ENCODE measurements at regions not wholly inside any gene's neighbourhood (a gene's known extent, or its start where the extent isn't known, plus 50 kb on each side); places are given as distances from the start of the nearest gene placed in this dataset.

- no peaks in the 10 kb centered on the region for H3K36me3 ChIP-seq
- no peak for ATAC-seq
- no peak overlapping the region for H3K4me3 ChIP-seq
- H3K27me3 ChIP-seq, result no peaks in the 10 kb centered on the region
- no peak overlapping the region for H3K27ac ChIP-seq
- TF ChIP-seq CTCF (IDR thresholded peaks at IDR 0.05), result no peak
- intact Hi-C loops (cut with DNase I), result no loop called here
- peaks cover 5% of the 10 kb centered on the region for H3K4me1 ChIP-seq
- peak; percentile 59 for DNase-seq
- H3K9me3 ChIP-seq, result no peaks in the 10 kb centered on the region
Observed at GRCh38 chr6:170135821-170136471, 154.9 kb downstream of the DLL1 start.

GRCh38 chr6:170135461-170135820 is 155.4 kb downstream of the DLL1 start:
- H3K4me3 ChIP-seq, result no peak overlapping the region
- no peak for TF ChIP-seq CTCF (IDR thresholded peaks at IDR 0.05)
- H3K9me3 ChIP-seq, result no peaks in the 10 kb centered on the region
- intact Hi-C loops (cut with DNase I), result no loop called here
- DNase-seq, result no peak
- H3K4me1 ChIP-seq, result peaks cover 5% of the 10 kb centered on the region
- no peak overlapping the region for H3K27ac ChIP-seq
- H3K27me3 ChIP-seq, result no peaks in the 10 kb centered on the region
- no peaks in the 10 kb centered on the region for H3K36me3 ChIP-seq
- no peak for ATAC-seq

- H3K27me3 ChIP-seq, result no peaks in the 10 kb centered on the region
- intact Hi-C loops (cut with DNase I), result no loop called here
- H3K27ac ChIP-seq, result no peak overlapping the region
- no peak overlapping the region for H3K4me3 ChIP-seq
- no peak for TF ChIP-seq CTCF (IDR thresholded peaks at IDR 0.05)
- H3K9me3 ChIP-seq, result no peaks in the 10 kb centered on the region
- peak; percentile 57 for DNase-seq
- no peak for ATAC-seq
- H3K4me1 ChIP-seq, result peaks cover 7% of the 10 kb centered on the region
- H3K36me3 ChIP-seq, result no peaks in the 10 kb centered on the region
Observed at GRCh38 chr6:170134471-170135440, 156.1 kb downstream of the DLL1 start.

DNA sequence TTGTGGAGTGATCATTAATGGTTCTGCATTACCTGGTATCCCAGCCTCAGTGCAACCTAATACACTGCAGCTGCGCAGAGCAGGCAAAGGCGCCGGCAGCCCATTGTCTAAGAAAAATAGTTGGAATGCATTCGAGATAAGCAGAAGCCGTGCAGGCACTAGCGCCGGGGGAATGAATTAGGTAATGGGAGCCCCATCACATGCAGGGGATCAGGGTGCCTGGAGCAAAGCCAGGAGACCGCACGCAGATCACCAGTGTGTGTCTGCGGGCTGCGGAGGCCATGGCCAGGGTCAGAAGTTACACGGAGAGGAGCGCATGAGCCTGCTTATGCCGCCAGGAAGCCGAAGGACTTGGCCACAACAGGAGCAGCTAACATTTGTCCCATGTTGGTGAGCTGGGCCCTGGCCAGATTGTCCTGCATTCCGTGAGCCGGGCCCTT is 156.8 kb downstream of the DLL1 start:
- DNase-seq (no peak), ATAC-seq (no peak)
- H3K4me1 ChIP-seq, result peaks cover 14% of the 10 kb centered on the region
- intact Hi-C loops (cut with DNase I), result no loop called here
- no peak overlapping the region for H3K27ac ChIP-seq
- no peaks in the 10 kb centered on the region for H3K27me3 ChIP-seq
- H3K36me3 ChIP-seq, result no peaks in the 10 kb centered on the region
- H3K4me3 ChIP-seq, result no peak overlapping the region
- no peak for TF ChIP-seq CTCF (IDR thresholded peaks at IDR 0.05)
- no peaks in the 10 kb centered on the region for H3K9me3 ChIP-seq

GRCh38 chr6:170132561-170132991 is 158.3 kb downstream of the DLL1 start:
- ATAC-seq, result no peak
- no peaks in the 10 kb centered on the region for H3K27me3 ChIP-seq
- intact Hi-C loops (cut with DNase I), result no loop called here
- no peaks in the 10 kb centered on the region for H3K36me3 ChIP-seq
- TF ChIP-seq CTCF (IDR thresholded peaks at IDR 0.05), result no peak
- no peak overlapping the region for H3K4me3 ChIP-seq
- H3K27ac ChIP-seq, result no peak overlapping the region
- no peak for DNase-seq
- no peaks in the 10 kb centered on the region for H3K9me3 ChIP-seq
- peaks cover 10% of the 10 kb centered on the region for H3K4me1 ChIP-seq

Data from upper lobe of right lung (tissue), 1 donor.